HEK293 (cell line): ENCODE measurements at regions not wholly inside any gene's neighbourhood (a gene's known extent, or its start where the extent isn't known, plus 50 kb on each side); places are given as distances from the start of the nearest gene placed in this dataset.

Experiments
- CTCF ChIP-seq: fragments of 450-650 bp; formaldehyde crosslinking; IDR thresholded peaks from 2 replicates; pipeline ENCODE4 v1.5.1; 2016; ENCODE audit warnings: missing biosample characterization, missing genetic modification characterization
- IKZF3 ChIP-seq: fragments of 450-650 bp; IDR thresholded peaks from 2 replicates; pipeline ENCODE4 v1.5.0; 2018; ENCODE audit warnings: missing biosample characterization, mild to moderate bottlenecking, missing genetic modification characterization, moderate library complexity
- PATZ1 ChIP-seq: fragments of 450-650 bp; formaldehyde crosslinking; IDR thresholded peaks from 2 replicates; pipeline ENCODE4 v1.5.1; 2016; ENCODE audit warnings: missing biosample characterization, missing genetic modification characterization
- PRDM6 ChIP-seq: fragments of 450-650 bp; formaldehyde crosslinking; IDR thresholded peaks from 2 replicates; pipeline ENCODE4 v1.5.1; 2017; ENCODE audit warnings: missing biosample characterization, missing genetic modification characterization
- SETDB1 ChIP-seq: IDR thresholded peaks from one replicate; pipeline ENCODE4 v1.6.1; 2017; ENCODE audit warnings: mild to moderate bottlenecking, low read length, moderate library complexity, mixed read lengths; ENCODE audit not compliant: insufficient read length
- TCF7L2 ChIP-seq: IDR thresholded peaks from 2 replicates; pipeline ENCODE4 v1.6.1; 2011; ENCODE audit warnings: low read depth, mild to moderate bottlenecking, inconsistent platforms, low read length, moderate library complexity, borderline replicate concordance
- ZBTB8A ChIP-seq: fragments of 450-650 bp; formaldehyde crosslinking; IDR thresholded peaks from 2 replicates; pipeline ENCODE4 v1.5.1; 2016; ENCODE audit warnings: missing biosample characterization, missing genetic modification characterization
- ZNF146 ChIP-seq: fragments of 450-650 bp; formaldehyde crosslinking; IDR thresholded peaks from 2 replicates; pipeline ENCODE4 v1.5.1; 2016; ENCODE audit warnings: missing biosample characterization, missing genetic modification characterization
- ZNF175 ChIP-seq: fragments of 450-650 bp; formaldehyde crosslinking; IDR thresholded peaks from 2 replicates; pipeline ENCODE4 v1.5.1; 2016; ENCODE audit warnings: missing biosample characterization, missing genetic modification characterization
- ZNF184 ChIP-seq: fragments of 450-650 bp; IDR thresholded peaks from 2 replicates; pipeline ENCODE4 v1.5.1; 2018; ENCODE audit warnings: missing biosample characterization, mild to moderate bottlenecking, missing genetic modification characterization
- ZNF274 ChIP-seq, 2 experiments: fragments of 200-500 bp in 1 of 2; fragments of 450-650 bp in 1 of 2; sonication (Bioruptor generic) in 1 of 2; formaldehyde crosslinking in 1 of 2; IDR thresholded peaks; 2 replicates each; pipeline versions ENCODE4 v1.5.1 to v1.6.1; 2014 to 2016; ENCODE audit warnings: borderline replicate concordance in 1 of 2, inconsistent platforms in 1 of 2, low read length in 1 of 2, missing biosample characterization in 1 of 2, missing genetic modification characterization in 1 of 2
- ZNF610 ChIP-seq: fragments of 450-650 bp; formaldehyde crosslinking; IDR thresholded peaks from 2 replicates; pipeline ENCODE4 v1.5.1; 2016; ENCODE audit warnings: missing biosample characterization, missing genetic modification characterization, borderline replicate concordance
- ZNF776 ChIP-seq: fragments of 450-650 bp; formaldehyde crosslinking; IDR thresholded peaks from 2 replicates; pipeline ENCODE4 v1.5.0; 2017; ENCODE audit warnings: missing biosample characterization, missing genetic modification characterization, borderline replicate concordance

GRCh38 chr2:38129481-38129880 is 53.5 kb upstream of the CYP1B1 start:
- TF ChIP-seq ZBTB8A: no peak
- TF ChIP-seq ZNF274 (IDR thresholded peaks at IDR 0.05; ENCODE audit: low read length): no peak
- TF ChIP-seq ZNF274 (tag by site-specific recombination; IDR thresholded peaks at IDR 0.05; ENCODE audit: borderline replicate concordance): no peak
- no peak for TF ChIP-seq CTCF
- TF ChIP-seq ZNF776: no peak
- no peak for TF ChIP-seq ZNF146 (tag by site-specific recombination)
- TF ChIP-seq ZNF610 (tag by site-specific recombination): no peak
- TF ChIP-seq PATZ1: no peak
- no peak for TF ChIP-seq PRDM6 (tag by site-specific recombination)
- no peak for TF ChIP-seq SETDB1
- TF ChIP-seq IKZF3: no peak
- TF ChIP-seq TCF7L2: no peak
- no peak for TF ChIP-seq ZNF184 (tag by site-specific recombination)
- no peak for TF ChIP-seq ZNF175 (tag by site-specific recombination)
